ENCODE measurements at regions not wholly inside any gene's neighbourhood (a gene's known extent, or its start where the extent isn't known, plus 50 kb on each side); places are given as distances from the start of the nearest gene placed in this dataset.

- intact Hi-C loops (cut with DNase I) = no loop called here
- Histone ChIP-seq H3K4me1 (no peaks in the 10 kb centered on the region), H3K27ac (no peak overlapping the region), H3K9me3 (peaks cover 0 to 4% (median 0%) of the 10 kb centered on the region in 12 donors), H3K36me3 (no peaks in the 10 kb centered on the region), H3K27me3 (no peaks in the 10 kb centered on the region), H3K4me3 (no peak overlapping the region)
- 88 to 93% (median 91%) methylated on average over 9 of the region's 9 CpGs for WGBS, 4 donors
- DNase-seq (no peak), ATAC-seq (no peak)
- TF ChIP-seq CTCF (IDR thresholded peaks at IDR 0.05) (no peak), POLR2A (IDR thresholded peaks at IDR 0.05) (no peak)
Measured at GRCh38 chr4:18138076-18138665, 116.6 kb upstream of the LCORL start.

DNA sequence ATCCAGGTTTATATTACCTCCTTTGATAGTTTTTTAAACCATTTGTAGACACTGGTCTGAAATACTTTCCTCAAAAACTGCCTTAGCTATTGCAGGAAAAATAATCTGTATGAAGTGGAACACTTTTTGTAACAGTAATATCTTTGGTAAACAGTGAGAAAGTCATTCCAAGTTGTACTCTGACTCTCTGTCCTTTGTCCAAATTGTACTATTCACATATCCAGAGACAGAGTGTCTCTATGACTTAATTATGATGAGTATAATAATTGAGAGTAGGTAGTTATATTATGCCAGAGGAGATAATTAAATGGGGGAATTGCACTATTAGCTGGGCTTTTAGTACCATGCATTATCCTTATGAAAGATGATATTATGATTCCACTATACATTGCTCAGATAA, 112.6 kb upstream of the LCORL start:
- Histone ChIP-seq H3K4me1 (no peaks in the 10 kb centered on the region), H3K27me3 (no peaks in the 10 kb centered on the region), H3K27ac (no peak overlapping the region), H3K9me3 (peaks cover 0 to 4% (median 0%) of the 10 kb centered on the region in 12 donors), H3K4me3 (no peak overlapping the region), H3K36me3 (no peaks in the 10 kb centered on the region)
- DNase-seq (no peak), ATAC-seq (no peak)
- intact Hi-C loops (cut with DNase I) = no loop called here
- no peak for TF ChIP-seq CTCF (IDR thresholded peaks at IDR 0.05)
- TF ChIP-seq POLR2A (IDR thresholded peaks at IDR 0.05) = no peak

DNA sequence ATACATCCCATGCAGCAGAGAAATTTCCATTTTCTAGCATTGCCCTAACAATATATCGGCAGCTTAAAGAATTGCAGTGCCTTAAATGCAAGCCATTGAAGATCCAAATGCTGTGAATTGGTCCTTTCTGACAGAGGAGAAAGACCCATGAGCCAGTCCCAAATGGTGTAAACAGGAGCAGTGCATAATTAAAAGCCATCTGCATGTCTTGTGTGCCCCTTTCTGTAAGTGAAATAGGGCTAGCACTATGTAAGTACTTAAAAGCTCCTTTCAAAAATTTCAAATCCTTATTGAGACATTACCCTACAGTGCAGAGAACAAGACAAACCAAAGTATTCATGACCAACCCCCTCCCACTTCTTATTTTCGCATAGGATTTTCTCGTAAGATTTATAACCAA, 108.7 kb upstream of the LCORL start:
- intact Hi-C loops (cut with DNase I) = no loop called here
- WGBS, 4 donors = 89 to 95% (median 95%) methylated on average over 3 of the region's 3 CpGs
- H3K27me3 ChIP-seq = peaks cover 0 to 2% (median 0%) of the 10 kb centered on the region in 9 donors

DNA sequence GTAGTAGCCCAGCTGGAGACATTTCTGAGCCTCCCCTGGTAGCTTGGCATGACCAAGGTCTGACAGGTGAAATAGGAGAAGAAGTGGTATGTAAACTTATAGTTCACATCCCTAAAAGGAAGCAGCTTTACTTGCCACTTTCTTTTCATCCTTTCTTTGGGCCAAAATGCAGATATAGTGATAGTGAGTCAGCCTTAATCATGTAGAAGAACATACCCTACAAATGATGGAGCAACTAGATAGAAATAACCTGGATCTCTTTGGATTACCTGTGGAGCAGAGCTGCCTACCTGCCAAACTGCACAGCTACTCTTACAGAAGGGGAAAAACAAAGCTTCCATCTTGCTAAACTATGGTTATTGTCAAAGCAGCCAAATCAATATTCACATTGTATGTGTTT, 106.7 kb upstream of the LCORL start:
- H3K27me3 ChIP-seq = peaks cover 0 to 6% (median 0%) of the 10 kb centered on the region in 9 donors
- H3K4me1 ChIP-seq = no peaks in the 10 kb centered on the region
- no peak overlapping the region for H3K4me3 ChIP-seq
- no peak for DNase-seq
- no peak for ATAC-seq
- intact Hi-C loops (cut with DNase I) = no loop called here
- H3K36me3 ChIP-seq = no peaks in the 10 kb centered on the region
- TF ChIP-seq POLR2A (IDR thresholded peaks at IDR 0.05) (no peak), CTCF (IDR thresholded peaks at IDR 0.05) (no peak)
- H3K9me3 ChIP-seq = no peaks in the 10 kb centered on the region
- no peak overlapping the region for H3K27ac ChIP-seq

More for the DNA sequence above, 108.7 kb upstream of the LCORL start:
- no peak for ATAC-seq
- H3K4me1 ChIP-seq = no peaks in the 10 kb centered on the region
- TF ChIP-seq CTCF (IDR thresholded peaks at IDR 0.05) (no peak), POLR2A (IDR thresholded peaks at IDR 0.05) (no peak)
- no peaks in the 10 kb centered on the region for H3K36me3 ChIP-seq
- no peak overlapping the region for H3K4me3 ChIP-seq
- no peaks in the 10 kb centered on the region for H3K9me3 ChIP-seq
- DNase-seq = no peak
- no peak overlapping the region for H3K27ac ChIP-seq

Measured in heart left ventricle (tissue), 16 donors.